ENCODE measurements at regions not wholly inside any gene's neighbourhood (a gene's known extent, or its start where the extent isn't known, plus 50 kb on each side); places are given as distances from the start of the nearest gene placed in this dataset.
"Not testable (repeated sequence)": the region's sequence is repeated elsewhere in the genome, so short reads cannot be mapped to it uniquely, and the experiment has no call there.

DNA sequence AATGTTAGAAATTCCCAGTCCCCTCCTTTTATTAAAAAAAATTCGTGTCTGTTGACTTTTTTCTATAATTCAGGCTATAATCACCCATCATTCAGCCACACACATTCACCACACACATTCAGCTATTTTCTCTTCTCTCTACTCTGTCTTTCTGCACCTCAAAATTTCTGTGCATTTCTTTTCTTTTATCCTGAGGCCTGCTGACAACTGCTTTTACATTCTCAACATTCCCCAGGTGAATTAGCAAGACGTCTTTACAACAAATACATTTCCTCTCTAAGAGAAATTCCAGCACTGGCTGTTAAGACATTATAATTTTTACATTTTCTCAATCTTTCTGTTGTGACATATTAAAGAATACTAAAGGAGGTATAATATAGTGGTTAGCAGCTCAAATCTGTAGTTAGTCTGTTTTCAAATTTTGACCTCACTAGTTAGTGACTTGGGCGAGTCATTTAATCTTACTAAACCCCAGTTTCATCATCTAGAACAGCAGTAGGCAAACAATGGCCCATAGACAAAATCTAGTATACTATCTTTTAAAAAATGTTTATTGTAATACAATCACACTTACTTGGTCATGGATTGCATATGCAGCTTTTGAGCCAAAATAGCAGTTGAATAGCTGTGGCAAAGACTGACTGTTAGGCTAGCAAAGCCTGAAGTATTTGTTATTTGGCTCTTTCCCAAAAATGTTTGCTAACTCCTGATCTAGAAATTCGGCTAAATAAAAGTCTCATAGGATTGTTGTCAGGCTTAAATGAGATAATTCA, 350.7 kb downstream of the NSUN3 start:
- DNase-seq, result peak; percentile 88

DNA sequence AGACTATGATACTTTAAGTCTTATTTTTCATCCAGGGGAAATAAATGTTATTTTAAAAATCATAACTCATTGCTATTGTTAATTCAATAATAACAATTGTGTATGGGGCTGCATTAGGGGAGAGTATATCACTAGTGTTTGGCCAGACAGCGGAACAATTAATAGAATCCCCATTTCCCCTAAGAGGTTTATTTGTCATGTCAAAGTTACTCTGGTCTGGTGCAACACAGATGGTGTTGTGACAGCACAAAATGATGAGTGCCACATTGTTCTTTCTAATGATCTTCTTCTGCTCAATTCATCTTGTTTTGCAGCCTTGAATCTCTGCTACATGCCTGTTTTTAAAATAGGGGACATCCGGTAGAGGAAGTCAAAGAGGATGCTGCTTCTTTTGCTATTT, 351.6 kb downstream of the NSUN3 start:
- DNase-seq, result peak; percentile 21

- peak; percentile 75 for DNase-seq
Measured at GRCh38 chr3:94416768-94417167, 353.9 kb downstream of the NSUN3 start.

GRCh38 chr3:94417963-94418455, 355.1 kb downstream of the NSUN3 start:
- DNase-seq, result no peak

GRCh38 chr3:94420931-94421330, 358.1 kb downstream of the NSUN3 start:
- DNase-seq, result peak; percentile 72

DNA sequence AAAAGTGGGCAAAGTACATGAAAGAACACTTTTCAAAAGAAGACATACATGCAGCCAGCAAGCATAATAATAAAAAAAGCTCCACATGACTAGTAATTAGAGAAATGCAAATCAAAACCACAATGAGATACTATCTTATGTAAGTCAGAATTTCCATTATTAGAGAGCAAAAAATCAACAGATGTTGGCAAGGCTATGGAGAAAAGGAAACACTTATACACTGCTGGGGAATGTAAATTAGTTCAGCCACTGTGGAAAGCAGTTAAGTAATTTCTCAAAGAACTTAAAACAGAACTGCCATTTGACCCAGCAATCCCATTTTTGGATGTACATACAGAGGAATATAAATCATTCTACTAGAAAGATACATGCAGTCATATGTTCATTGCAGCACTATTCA, 360.7 kb downstream of the NSUN3 start:
- DNase-seq, result peak; percentile 88

DNA sequence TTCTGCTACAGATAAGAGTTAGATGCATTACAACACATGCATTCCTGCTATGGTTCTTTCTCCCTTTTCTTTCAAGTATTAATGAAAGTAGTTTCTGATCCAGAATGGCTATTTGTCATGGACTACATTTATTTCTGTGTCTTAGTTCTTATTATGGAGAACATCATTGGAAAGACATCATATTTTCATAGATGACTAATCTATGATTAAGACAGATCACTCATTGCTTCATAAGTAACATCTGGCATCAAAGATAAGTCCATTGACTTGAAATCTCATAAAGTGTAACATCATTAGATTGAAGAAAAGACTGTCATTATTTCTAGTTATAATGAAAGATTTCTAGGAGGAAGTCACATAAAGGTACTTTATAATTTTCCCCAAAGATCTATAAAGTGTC, 366.7 kb downstream of the NSUN3 start:
- DNase-seq, result no peak

DNA sequence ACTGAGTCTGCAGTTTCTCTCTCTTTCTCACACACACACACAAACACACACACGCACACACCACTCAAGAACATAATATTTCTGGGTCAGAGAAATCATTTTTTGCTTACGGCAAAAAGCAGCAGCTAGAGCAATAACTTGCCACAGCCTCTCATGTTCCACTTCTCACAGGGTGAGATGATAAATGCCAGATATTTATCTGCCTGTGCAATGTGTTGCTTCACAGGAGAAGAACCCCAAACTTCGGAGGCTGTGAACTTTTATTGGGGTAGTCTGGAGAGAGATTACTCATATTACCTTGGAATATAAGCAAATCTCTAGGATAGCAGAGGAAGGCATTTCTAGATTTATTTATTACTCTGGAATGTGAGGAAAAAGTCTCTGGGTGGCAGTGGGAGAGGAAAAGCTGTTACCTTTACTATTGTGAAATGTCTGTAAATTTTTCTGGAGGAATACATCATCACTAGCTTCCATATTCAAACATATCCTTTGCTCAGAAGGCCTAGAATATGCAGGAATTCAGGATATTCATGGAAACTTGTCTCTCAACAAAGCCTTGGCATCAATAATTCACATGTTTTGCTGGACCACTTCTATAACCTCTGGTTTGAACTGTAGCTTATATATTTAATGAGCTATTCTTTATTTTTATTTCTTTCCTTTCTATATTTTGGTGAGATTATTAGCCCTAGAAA, 369.2 kb downstream of the NSUN3 start:
- peak; percentile 47 for DNase-seq

- DNase-seq, result no peak
Measured at GRCh38 chr3:94433811-94434210, 370.9 kb downstream of the NSUN3 start.

DNA sequence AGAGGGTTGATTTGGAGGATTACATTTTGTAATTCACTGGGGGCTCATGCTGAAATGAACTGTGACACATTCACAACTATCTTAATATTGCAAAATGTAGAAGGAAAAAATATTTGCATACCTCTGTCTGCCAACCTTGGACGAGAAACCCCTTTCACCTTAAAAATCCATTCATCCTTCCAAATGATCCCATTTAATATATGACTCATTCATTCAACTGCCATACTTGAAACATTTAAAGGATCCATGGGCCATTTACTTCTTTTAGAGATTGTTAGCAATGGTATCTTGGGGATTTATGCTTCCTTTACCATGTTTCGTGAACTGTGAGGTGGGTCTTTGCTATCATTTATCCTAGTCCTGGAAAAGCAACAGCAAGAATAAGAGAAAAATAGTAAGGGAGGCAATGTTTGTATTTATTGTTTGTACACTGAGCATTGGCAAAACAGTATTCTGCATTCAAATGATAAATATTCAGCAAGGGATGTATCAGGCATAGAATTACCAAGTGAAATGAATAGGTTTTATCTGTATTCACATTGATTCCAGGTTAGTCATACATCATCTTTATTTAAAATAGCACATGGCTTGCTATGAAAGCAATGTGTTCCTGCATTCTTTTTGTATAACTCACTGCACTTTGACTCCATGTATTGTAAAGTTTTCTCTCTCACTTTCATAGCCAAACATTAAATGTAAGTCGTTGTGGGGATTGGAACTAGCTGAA, 378.1 kb downstream of the NSUN3 start:
- peak; percentile 90 for DNase-seq

GRCh38 chr3:94441494-94441847, 378.6 kb downstream of the NSUN3 start:
- DNase-seq, result no peak

DNA sequence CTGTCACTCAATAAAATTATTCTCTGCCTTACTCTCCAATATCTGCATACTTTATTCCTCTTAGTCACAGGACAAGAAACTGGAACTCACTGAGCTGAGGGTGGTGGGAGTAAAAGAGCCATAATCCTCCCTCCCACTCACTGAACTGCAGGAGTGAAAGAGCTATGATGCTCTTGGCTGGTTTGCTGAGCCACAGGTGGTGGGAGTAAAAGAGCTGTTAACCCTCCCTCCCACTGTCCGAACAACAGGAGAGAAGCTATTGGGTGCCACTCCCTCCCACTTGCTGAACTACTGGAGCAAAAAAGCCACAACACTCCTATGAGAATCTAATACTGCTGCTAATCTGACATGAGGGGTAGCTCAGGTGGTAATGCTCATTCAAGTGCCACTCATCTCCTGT, 391.0 kb downstream of the NSUN3 start:
- DNase-seq, result no peak

- DNase-seq, result no peak
Measured at GRCh38 chr3:94459167-94459566, 396.3 kb downstream of the NSUN3 start.

- no peak for DNase-seq
Measured at GRCh38 chr3:94460931-94461330, 398.1 kb downstream of the NSUN3 start.

DNA sequence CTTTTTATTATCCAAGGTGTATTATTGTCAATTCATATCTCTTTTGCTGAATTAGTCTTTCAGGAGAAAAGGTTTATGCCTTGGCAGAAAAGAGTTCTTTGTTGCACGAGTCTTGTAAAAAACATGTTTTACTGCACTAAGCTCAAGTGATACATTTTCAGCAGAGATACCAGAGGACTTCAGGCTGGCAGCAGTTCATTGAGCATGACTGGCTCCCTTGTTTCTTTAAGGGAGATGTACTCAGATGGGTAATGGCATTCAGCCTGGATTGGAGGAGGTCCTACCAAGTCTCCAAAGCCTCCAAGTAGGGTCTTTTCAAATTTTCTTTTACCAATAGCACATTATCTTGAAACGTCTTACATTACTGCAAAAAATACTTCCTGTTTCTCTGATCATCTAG, 400.1 kb downstream of the NSUN3 start:
- no peak for DNase-seq

DNA sequence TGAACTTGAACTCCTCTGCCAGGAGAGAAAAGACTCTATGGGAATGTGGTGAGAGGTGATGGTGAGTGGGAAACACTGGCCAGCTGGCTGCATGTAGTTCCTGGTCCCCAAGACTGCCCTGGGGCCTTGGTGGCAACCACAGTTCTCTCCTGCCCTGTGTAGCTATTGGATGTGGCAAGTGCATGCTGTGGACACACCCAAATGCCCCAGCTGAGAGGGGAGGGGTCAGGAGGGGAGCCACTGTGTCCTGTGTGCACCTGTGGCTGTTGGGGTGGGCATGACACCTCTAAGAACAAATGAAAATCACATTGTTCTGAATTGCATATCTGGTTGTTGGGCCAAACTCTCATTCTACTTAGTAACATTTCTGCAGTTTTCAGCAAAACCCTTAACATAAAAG, 409.6 kb downstream of the NSUN3 start:
- no peak for DNase-seq

DNA sequence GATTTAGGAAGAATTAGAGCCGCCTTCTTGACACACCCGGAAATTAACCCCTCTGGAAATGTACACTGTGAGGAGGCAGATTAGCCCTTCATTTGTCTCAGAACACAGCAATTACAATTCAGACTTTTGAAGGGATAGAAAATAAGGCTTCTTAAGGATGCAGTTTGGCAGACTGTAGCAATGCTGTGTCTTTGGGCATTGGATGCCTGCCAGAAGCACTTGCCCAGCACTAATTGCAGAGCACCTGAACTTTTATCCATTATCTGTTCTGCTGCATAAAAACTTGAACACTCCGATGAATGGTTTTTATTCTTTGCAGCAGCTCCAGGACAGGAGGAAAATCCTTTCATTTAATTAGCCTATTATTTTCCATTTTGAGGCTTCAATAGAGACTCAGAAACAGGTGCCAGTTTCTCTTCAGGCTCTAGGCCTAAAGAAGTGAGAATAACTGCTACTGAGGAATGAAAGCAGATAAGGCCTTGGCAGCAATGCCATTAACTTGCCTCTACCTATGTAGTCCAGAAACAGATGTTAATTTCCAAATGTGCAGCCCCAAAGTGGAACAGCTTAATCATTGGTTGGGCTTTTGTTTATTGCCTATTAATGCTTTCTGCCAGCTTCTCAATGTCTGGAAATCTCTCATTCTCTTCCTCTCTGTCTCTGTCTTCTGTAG, 418.5 kb downstream of the NSUN3 start:
- DNase-seq, result no peak

DNA sequence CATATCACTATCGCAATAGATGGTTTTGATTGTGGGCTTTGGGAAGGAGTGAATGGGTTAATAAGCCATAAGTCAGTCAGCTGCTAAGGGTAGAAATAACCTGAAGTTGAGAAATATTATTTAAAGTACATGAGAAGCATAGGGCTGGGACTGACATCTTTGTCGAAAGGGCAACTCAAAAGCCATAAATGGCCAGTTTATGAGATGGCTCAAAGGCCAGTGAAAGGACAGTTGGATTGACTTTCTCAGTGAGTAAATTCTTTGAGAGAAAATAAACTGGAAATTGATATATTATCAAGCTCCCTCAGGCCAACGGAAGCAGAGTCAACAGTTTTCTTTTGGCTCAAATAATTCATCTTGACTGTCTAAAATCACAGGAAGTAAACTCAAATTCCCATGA, 419.8 kb downstream of the NSUN3 start:
- no peak for DNase-seq

DNA sequence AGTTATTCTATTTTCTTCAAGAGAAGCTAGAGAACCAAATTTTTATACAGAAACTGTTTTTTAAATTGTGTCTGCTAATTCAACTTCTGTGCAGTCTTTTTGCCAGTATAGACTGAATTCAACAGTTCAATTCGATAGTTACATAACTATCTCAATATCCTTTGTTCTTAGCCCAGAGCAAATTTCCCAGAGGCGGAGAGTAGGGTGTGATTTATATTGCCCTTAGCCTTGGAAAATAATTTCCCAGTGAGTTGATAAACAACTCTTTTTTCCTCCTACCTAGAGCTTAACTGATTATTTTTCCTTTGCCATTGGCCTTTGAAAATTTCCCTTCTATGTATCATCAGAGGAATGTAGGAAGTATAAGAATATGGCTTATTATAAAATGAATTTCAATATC, 420.5 kb downstream of the NSUN3 start:
- DNase-seq, result no peak

DNA sequence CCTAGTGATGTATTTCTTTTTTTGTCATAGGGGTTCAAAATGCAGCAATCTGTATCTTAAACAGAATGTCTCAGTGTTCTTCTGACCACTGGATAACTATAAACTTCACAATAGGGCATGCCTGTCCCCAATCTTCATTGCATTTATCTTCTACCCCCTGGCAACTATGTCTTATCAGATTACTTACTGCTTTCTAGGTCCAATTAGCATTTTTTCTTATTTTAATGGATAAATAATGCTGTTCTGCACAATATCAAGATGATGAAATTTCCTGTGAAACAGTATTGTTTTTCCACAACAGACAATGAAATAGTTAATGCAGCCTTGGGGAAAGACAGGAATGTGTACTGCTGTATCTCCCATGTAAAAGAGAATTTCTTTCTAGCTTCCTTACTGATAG, 432.1 kb downstream of the NSUN3 start:
- DNase-seq, result no peak

DNA sequence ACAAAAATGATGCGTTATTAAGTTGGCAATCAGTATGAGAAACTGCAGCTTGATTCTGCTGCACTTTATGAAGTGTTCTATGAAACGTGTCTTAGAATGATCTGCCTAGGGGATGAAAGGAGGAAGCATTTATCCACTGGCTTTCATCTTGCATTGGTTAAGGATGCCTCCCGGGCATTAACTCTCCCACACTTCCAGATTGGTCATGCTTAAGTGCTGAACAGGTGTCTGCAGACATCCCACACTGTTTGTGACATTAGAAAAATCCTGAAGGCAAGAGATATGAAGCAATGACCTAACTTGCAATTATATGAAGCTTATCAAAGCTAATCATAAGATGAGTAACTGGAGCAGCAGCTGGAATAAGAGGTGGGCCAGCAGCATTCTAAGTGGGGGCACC, 437.3 kb downstream of the NSUN3 start:
- DNase-seq, result no peak

- DNase-seq, result not testable (repeated sequence)
Measured at GRCh38 chr3:94507354-94507753, 444.5 kb downstream of the NSUN3 start.

GRCh38 chr3:94512876-94513275, 450.0 kb downstream of the NSUN3 start:
- no peak for DNase-seq

Measured in fibroblast of upper back skin (primary cell).